ENCODE measurements at regions not wholly inside any gene's neighbourhood (a gene's known extent, or its start where the extent isn't known, plus 50 kb on each side); places are given as distances from the start of the nearest gene placed in this dataset.

DNA sequence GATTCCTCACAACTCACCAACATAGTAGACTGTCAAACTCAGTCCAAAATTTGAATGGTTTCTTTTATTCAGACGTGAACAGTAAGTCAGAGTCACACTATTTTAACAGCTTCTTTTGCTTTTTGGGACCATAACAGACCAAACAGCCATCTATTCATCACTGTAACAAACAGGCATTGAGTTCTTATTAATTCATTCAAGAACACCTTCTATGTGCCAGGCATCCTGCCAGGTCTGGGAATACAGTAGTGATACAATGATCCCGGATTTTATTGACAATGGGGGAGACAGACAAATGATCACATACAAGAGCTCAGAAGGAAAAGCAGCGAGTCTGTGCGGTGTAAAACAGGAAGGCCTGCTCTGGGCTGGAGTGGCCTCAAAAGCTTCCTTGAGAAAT is 153.3 kb upstream of the ERCC6L2 start:
- Mint-ChIP-seq H3K9me3 (peaks cover 17% of the 10 kb centered on the region), H3K4me3 (no peak overlapping the region), H3K4me1 (no peaks in the 10 kb centered on the region), H3K27me3 (ENCODE audit: low read depth) (no peaks in the 10 kb centered on the region), H3K36me3 (0 out of 2 replicates have a peak, but pooled peaks cover 3% of the 10 kb centered on the region), H3K27ac (no peak overlapping the region)
- DNase-seq (ENCODE audit: low spot score) (no peak), ATAC-seq (no peak)
- TF ChIP-seq OVOL2 (CRISPR knock-in tag; IDR thresholded peaks at IDR 0.05; ENCODE audit: borderline replicate concordance) (no peak), ELF4 (CRISPR knock-in tag; IDR thresholded peaks at IDR 0.05; ENCODE audit: low read depth) (no peak), ZNF121 (CRISPR knock-in tag; IDR thresholded peaks at IDR 0.05) (no peak), GTF2I (CRISPR knock-in tag; conservative IDR thresholded peaks at IDR 0.05) (no peak), TCF7 (CRISPR knock-in tag; IDR thresholded peaks at IDR 0.05; ENCODE audit: low read depth) (no peak)
- POLR2A ChIA-PET, result no interaction called here
- CTCF ChIA-PET, result interaction anchor here (1.0 to 1.1 kb wide), 2 partner anchors 14 to 304 kb away, joined by 3 to 4 read pairs; no protein-coding TSS in a partner anchor

DNA sequence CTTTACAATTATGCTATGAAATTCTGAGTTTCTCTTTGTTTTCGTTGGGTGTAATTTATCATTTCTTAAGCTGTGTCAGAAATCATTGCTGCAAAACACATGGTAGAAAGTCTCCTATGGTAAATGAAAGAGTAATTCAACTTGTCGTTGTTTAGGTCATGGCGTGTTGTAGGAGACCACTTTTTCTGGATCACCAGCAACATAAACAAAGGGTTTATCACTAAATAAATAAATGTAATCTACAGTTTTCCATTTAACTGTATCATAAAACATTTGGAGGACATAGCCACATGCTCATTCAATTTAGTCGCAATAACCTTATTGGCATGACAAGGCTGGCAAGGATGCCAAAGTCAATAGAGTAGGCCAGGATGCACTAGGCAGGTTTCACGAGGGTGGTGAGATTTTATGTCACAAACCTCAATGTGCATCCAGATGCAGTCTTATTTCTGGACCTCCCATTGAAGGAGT is 154.4 kb upstream of the ERCC6L2 start:
- Mint-ChIP-seq H3K4me1 (no peaks in the 10 kb centered on the region), H3K27ac (no peak overlapping the region), H3K9me3 (peaks cover 22% of the 10 kb centered on the region), H3K27me3 (ENCODE audit: low read depth) (peaks cover 1% of the 10 kb centered on the region; the same call in 1 of the 2 replicates), H3K36me3 (0 out of 2 replicates have a peak, but pooled peaks cover 3% of the 10 kb centered on the region), H3K4me3 (no peak overlapping the region)
- ATAC-seq (no peak), DNase-seq (ENCODE audit: low spot score) (no peak)
- POLR2A ChIA-PET, result no interaction called here
- CTCF ChIA-PET, result no interaction called here
- no peak for TF ChIP-seq FOXP1 (CRISPR knock-in tag; IDR thresholded peaks at IDR 0.05; ENCODE audit: borderline replicate concordance)
- TF ChIP-seq, protein P1, sequence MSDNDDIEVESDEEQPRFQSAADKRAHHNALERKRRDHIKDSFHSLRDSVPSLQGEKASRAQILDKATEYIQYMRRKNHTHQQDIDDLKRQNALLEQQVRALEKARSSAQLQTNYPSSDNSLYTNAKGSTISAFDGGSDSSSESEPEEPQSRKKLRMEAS (CRISPR knock-in tag; IDR thresholded peaks at IDR 0.05), result no peak
- TF ChIP-seq JUN (CRISPR knock-in tag; IDR thresholded peaks at IDR 0.05), result no peak
- no peak for TF ChIP-seq EMX1 (CRISPR knock-in tag; IDR thresholded peaks at IDR 0.05)
- TF ChIP-seq, protein P2, sequence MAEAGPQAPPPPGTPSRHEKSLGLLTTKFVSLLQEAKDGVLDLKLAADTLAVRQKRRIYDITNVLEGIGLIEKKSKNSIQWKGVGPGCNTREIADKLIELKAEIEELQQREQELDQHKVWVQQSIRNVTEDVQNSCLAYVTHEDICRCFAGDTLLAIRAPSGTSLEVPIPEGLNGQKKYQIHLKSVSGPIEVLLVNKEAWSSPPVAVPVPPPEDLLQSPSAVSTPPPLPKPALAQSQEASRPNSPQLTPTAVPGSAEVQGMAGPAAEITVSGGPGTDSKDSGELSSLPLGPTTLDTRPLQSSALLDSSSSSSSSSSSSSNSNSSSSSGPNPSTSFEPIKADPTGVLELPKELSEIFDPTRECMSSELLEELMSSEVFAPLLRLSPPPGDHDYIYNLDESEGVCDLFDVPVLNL (CRISPR knock-in tag; IDR thresholded peaks at IDR 0.05; ENCODE audit: borderline replicate concordance, low read depth), result no peak
- no peak for TF ChIP-seq KAT7 (CRISPR knock-in tag; IDR thresholded peaks at IDR 0.05; ENCODE audit: borderline replicate concordance)
- TF ChIP-seq NR1H2 (CRISPR knock-in tag; IDR thresholded peaks at IDR 0.05), result no peak
- TF ChIP-seq, protein P3, sequence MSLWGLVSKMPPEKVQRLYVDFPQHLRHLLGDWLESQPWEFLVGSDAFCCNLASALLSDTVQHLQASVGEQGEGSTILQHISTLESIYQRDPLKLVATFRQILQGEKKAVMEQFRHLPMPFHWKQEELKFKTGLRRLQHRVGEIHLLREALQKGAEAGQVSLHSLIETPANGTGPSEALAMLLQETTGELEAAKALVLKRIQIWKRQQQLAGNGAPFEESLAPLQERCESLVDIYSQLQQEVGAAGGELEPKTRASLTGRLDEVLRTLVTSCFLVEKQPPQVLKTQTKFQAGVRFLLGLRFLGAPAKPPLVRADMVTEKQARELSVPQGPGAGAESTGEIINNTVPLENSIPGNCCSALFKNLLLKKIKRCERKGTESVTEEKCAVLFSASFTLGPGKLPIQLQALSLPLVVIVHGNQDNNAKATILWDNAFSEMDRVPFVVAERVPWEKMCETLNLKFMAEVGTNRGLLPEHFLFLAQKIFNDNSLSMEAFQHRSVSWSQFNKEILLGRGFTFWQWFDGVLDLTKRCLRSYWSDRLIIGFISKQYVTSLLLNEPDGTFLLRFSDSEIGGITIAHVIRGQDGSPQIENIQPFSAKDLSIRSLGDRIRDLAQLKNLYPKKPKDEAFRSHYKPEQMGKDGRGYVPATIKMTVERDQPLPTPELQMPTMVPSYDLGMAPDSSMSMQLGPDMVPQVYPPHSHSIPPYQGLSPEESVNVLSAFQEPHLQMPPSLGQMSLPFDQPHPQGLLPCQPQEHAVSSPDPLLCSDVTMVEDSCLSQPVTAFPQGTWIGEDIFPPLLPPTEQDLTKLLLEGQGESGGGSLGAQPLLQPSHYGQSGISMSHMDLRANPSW (CRISPR knock-in tag; conservative IDR thresholded peaks at IDR 0.05; ENCODE audit: low read depth), result no peak
- TF ChIP-seq, protein P4, sequence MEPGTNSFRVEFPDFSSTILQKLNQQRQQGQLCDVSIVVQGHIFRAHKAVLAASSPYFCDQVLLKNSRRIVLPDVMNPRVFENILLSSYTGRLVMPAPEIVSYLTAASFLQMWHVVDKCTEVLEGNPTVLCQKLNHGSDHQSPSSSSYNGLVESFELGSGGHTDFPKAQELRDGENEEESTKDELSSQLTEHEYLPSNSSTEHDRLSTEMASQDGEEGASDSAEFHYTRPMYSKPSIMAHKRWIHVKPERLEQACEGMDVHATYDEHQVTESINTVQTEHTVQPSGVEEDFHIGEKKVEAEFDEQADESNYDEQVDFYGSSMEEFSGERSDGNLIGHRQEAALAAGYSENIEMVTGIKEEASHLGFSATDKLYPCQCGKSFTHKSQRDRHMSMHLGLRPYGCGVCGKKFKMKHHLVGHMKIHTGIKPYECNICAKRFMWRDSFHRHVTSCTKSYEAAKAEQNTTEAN (CRISPR knock-in tag; IDR thresholded peaks at IDR 0.05), result no peak
- TF ChIP-seq, protein P5, sequence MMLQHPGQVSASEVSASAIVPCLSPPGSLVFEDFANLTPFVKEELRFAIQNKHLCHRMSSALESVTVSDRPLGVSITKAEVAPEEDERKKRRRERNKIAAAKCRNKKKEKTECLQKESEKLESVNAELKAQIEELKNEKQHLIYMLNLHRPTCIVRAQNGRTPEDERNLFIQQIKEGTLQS (CRISPR knock-in tag; conservative IDR thresholded peaks at IDR 0.05), result no peak

DNA sequence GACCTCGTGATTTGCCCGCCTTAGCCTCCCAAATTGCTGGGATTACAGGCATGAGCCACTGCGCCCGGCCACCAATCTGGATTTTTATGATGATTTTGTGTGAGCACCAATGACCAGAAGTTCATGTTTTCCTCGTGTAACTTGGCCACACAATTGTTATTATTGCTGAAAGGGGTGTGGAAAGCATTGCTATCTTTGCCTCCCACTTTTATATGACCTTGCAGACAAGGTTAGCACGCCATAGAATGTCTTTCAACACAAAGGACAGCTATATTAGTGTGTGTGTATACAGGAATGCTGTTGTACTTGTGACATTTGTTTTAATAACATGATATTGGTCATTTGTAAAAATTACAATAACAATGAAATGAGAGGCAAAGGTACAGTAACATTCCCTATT is 155.0 kb upstream of the ERCC6L2 start:
- Mint-ChIP-seq H3K36me3 (peaks cover 5% of the 10 kb centered on the region), H3K4me1 (no peaks in the 10 kb centered on the region), H3K4me3 (no peak overlapping the region), H3K27me3 (ENCODE audit: low read depth) (peaks cover 2% of the 10 kb centered on the region; the same call in 1 of the 2 replicates), H3K27ac (no peak overlapping the region), H3K9me3 (peaks cover 28% of the 10 kb centered on the region)
- TF ChIP-seq ELF4 (CRISPR knock-in tag; IDR thresholded peaks at IDR 0.05; ENCODE audit: low read depth), result no peak
- TF ChIP-seq, protein P4 (CRISPR knock-in tag; IDR thresholded peaks at IDR 0.05), result no peak
- no peak for TF ChIP-seq ZNF317 (CRISPR knock-in tag; IDR thresholded peaks at IDR 0.05; ENCODE audit: borderline replicate concordance, low read depth)
- TF ChIP-seq SOX15 (CRISPR knock-in tag; IDR thresholded peaks at IDR 0.05), result no peak
- no peak for TF ChIP-seq JUN (CRISPR knock-in tag; IDR thresholded peaks at IDR 0.05)
- TF ChIP-seq NR1H2 (CRISPR knock-in tag; IDR thresholded peaks at IDR 0.05), result no peak
- no peak for TF ChIP-seq NR2C2 (CRISPR knock-in tag; IDR thresholded peaks at IDR 0.05)
- TF ChIP-seq, protein P2 (CRISPR knock-in tag; IDR thresholded peaks at IDR 0.05; ENCODE audit: borderline replicate concordance, low read depth), result no peak
- ChIA-PET CTCF (no interaction called here), POLR2A (no interaction called here)
- DNase-seq (ENCODE audit: low spot score) (no peak), ATAC-seq (no peak)

All from WTC11 (cell line).